ENCODE measurements at regions not wholly inside any gene's neighbourhood (a gene's known extent, or its start where the extent isn't known, plus 50 kb on each side); places are given as distances from the start of the nearest gene placed in this dataset.

- Mint-ChIP-seq H3K36me3 (peaks cover 13% of the 10 kb centered on the region), H3K27me3 (peaks cover 3% of the 10 kb centered on the region), H3K27ac (no peak overlapping the region), H3K9me3 (peaks cover 12% of the 10 kb centered on the region), H3K4me3 (no peak overlapping the region), H3K4me1 (ENCODE audit: unreplicated experiment) (no peaks in the 10 kb centered on the region)
- DNase-seq (ENCODE audit: extremely low spot score, unreplicated experiment) = no peak
- no peak for TF ChIP-seq CTCF (conservative IDR thresholded peaks at IDR 0.05)
Observed at GRCh38 chr12:29847246-29847645, 63.5 kb upstream of the TMTC1 start.

GRCh38 chr12:29844667-29845066 is 60.9 kb upstream of the TMTC1 start:
- H3K9me3 Mint-ChIP-seq = peaks cover 12% of the 10 kb centered on the region
- no peak for TF ChIP-seq CTCF (conservative IDR thresholded peaks at IDR 0.05)
- peaks cover 7% of the 10 kb centered on the region for H3K36me3 Mint-ChIP-seq
- no peaks in the 10 kb centered on the region for H3K27me3 Mint-ChIP-seq
- H3K27ac Mint-ChIP-seq = no peak overlapping the region
- DNase-seq (ENCODE audit: extremely low spot score, unreplicated experiment) = no peak
- no peaks in the 10 kb centered on the region for H3K4me1 Mint-ChIP-seq (ENCODE audit: unreplicated experiment)
- no peak overlapping the region for H3K4me3 Mint-ChIP-seq

- Mint-ChIP-seq H3K27ac (no peak overlapping the region), H3K4me3 (no peak overlapping the region)
- no peak for DNase-seq (ENCODE audit: extremely low spot score, unreplicated experiment)
Observed at GRCh38 chr12:29843036-29843435, 59.3 kb upstream of the TMTC1 start.

GRCh38 chr12:29838768-29839167 is 55.0 kb upstream of the TMTC1 start:
- no peak for DNase-seq (ENCODE audit: extremely low spot score, unreplicated experiment)
- no peaks in the 10 kb centered on the region for H3K27me3 Mint-ChIP-seq
- no peaks in the 10 kb centered on the region for H3K4me1 Mint-ChIP-seq (ENCODE audit: unreplicated experiment)
- no peak overlapping the region for H3K4me3 Mint-ChIP-seq
- H3K36me3 Mint-ChIP-seq = peaks cover 4% of the 10 kb centered on the region
- H3K27ac Mint-ChIP-seq = no peak overlapping the region
- peaks cover 5% of the 10 kb centered on the region for H3K9me3 Mint-ChIP-seq
- TF ChIP-seq CTCF (conservative IDR thresholded peaks at IDR 0.05) = no peak

More at GRCh38 chr12:29843036-29843435, 59.3 kb upstream of the TMTC1 start:
- Mint-ChIP-seq H3K4me1 (ENCODE audit: unreplicated experiment) (no peaks in the 10 kb centered on the region), H3K9me3 (peaks cover 12% of the 10 kb centered on the region), H3K27me3 (no peaks in the 10 kb centered on the region), H3K36me3 (peaks cover 7% of the 10 kb centered on the region)
- TF ChIP-seq CTCF (conservative IDR thresholded peaks at IDR 0.05) = no peak
